OCI-LY7 (cell line): ENCODE measurements at regions not wholly inside any gene's neighbourhood (a gene's known extent, or its start where the extent isn't known, plus 50 kb on each side); places are given as distances from the start of the nearest gene placed in this dataset.

Experiments
- EZH2phosphoT487 ChIP-seq: fragments of 200-600 bp; sonication (generic); IDR thresholded peaks from 2 replicates; pipeline ENCODE4 v1.6.1; 2018; ENCODE audit warnings: low read depth, borderline replicate concordance, mild to moderate bottlenecking, mixed run types, antibody characterized with exemption, low read length, moderate library complexity, mixed read lengths
- TF ChIP-seq, protein P1 (sequence below): fragments of 200-600 bp; sonication (generic); conservative IDR thresholded peaks from 2 replicates; pipeline ENCODE4 v1.5.1; 2014; ENCODE audit warnings: mild to moderate bottlenecking, antibody characterized with exemption, low read length, moderate library complexity, mixed read lengths

GRCh38 chr11:135023499-135023898 lies 611.5 kb upstream of the B3GAT1 start:
- TF ChIP-seq, protein P1, sequence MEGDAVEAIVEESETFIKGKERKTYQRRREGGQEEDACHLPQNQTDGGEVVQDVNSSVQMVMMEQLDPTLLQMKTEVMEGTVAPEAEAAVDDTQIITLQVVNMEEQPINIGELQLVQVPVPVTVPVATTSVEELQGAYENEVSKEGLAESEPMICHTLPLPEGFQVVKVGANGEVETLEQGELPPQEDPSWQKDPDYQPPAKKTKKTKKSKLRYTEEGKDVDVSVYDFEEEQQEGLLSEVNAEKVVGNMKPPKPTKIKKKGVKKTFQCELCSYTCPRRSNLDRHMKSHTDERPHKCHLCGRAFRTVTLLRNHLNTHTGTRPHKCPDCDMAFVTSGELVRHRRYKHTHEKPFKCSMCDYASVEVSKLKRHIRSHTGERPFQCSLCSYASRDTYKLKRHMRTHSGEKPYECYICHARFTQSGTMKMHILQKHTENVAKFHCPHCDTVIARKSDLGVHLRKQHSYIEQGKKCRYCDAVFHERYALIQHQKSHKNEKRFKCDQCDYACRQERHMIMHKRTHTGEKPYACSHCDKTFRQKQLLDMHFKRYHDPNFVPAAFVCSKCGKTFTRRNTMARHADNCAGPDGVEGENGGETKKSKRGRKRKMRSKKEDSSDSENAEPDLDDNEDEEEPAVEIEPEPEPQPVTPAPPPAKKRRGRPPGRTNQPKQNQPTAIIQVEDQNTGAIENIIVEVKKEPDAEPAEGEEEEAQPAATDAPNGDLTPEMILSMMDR: no peak
- no peak for TF ChIP-seq EZH2phosphoT487
